ENCODE measurements at regions not wholly inside any gene's neighbourhood (a gene's known extent, or its start where the extent isn't known, plus 50 kb on each side); places are given as distances from the start of the nearest gene placed in this dataset.
"Not testable (repeated sequence)": the region's sequence is repeated elsewhere in the genome, so short reads cannot be mapped to it uniquely, and the experiment has no call there.

DNA sequence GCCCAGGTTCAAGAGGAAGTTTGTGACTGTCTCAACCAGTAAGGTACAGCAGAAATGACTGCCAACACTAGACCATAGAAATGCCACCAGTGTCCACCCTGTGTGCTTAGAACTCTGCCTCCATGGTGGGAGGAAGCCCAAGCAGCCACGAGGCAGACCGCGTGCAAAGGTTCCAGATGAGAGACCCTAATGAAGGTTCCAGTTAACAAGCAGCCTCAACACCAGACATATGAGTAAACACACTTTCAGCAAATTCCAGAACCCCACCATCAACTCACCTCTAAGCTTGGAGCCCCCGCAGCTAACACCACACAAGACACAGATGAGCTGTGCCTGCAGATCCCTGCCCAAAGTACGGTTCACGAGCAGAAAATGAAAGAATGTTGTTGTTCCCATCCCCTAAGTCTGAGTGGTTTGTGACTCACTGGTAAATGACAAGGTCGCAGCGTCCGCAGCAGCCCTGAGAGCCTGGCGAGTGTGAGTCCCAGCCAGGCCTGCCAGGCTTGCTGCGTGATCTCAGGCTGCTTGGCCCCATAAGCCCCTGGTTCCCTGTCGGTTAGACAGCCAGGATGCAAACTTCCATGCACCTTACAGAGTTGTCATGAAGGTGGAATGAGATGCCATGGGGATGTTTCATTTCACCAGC, 193.7 kb downstream of the C16orf95 start:
- no peak for DNase-seq

DNA sequence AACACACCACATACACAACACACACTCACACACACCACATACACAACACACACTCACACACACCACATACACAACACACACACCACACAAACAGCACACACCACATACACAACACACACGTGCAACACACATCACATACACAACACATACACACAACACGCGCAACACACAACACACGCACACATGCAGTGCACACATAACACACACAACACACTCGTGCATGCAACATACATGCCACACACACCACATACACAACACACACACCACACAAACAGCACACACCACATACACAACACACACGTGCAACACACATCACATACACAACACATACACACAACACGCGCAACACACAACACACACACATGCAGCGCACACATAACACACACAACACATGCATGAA, 192.8 kb downstream of the C16orf95 start:
- not testable (repeated sequence) for DNase-seq

DNA sequence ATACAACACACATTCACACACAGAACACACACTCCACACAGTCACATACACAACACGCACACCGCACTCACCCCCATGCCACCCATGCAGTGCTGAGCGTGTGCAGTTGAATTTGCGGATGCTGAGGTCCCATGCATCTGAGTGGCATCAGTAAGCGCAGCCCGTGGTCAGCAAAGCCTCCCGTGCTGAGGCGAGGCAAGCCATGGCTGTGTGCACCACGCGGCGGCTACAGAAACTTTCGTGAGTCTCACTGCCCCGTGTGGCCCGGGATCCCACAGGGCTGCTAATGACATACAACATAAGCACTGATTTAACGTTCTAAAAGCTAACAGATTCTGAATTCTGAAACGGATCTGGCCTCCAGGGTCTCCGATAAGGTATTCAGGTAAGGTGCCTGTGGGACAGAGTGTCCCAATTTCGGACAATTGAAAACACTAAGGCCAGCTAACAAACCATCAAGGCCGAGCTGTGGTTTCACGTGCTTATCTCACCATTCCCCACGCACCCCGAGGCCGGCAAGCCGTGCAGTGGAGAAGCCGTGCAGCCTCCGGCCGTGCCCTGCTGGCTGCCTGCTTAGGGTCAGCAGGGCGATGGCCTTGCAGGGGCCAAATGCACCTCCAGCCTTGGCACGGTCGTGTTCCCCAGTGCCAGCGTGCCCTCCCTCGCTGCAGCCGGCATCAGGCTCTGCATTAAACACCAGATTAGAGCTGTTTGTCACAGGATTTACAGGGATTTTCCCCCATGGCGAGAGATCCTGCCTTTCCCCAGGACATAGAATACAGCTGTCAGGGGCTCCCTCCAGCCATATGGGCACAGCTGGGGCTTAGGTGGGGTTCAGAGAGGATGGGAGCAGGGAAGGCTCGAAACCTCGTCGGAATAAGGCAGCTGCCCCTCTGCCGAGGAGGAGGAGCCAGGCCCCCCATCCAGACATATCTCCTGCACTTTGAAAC, 191.7 kb downstream of the C16orf95 start:
- no peak for DNase-seq

DNA sequence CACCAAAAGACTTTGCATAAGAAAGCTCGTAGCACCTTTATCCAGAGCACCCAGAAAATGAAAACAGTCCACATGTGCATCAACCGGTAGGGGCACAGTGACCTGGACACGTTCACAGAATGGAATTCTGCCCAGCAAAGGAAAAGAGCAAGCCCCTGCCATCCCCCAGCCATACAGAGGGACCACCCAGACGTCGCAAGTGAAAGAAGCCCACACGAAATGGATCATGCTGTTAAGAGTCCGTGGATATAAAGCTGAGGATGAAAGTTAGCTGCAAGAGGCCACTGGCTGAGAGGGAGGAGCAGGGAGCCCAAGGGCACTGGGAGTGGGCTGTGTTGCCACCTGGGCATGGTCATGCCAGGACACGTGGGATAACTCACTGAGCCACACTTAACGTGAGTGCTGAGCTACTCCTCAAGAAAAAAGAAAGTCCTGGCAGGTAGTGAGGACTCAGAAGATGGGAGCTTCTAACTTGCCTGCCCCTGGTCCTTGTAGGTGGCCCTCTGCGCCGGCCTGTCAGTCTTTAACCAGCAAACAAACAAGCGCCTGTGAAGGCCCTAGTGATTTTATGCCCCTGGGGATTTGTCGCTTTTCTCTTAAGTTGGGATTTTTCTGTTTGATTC, 190.7 kb downstream of the C16orf95 start:
- no peak for DNase-seq

DNA sequence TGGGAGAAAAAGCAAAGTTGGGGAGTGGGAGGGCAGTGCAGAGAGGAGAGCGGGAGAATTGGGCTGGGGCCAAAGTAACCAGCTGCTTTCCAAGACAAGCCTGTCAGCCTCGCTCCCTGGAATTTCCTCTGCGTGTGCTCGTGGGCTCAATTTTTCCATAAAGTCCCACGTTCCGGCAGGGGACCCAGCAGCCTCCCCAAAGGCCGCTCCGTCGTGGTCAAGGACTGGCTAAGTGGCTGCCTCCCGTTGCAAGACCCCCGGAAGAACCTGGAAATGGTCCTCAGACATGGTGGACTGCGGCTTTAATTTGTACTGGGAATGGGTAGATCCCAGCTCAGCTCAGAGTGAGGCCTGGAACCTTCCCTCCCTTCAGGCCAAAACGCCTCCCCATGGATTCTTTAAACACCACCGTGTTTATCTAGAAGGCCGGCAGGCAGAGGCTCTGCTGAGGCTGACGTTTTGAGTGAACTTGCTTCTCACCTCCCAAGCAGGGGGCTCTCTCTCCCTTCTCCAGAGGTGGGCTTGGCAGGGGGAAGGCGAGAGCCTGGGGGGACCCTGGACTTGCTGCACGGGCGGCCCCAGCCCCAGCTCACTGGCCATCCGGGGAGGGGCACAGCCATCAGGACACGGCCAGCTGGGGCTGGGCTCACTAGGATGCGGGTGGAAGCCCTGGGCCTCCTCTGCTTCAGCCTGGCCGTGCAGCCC, 190.0 kb downstream of the C16orf95 start:
- peak; percentile 4 for DNase-seq

DNA sequence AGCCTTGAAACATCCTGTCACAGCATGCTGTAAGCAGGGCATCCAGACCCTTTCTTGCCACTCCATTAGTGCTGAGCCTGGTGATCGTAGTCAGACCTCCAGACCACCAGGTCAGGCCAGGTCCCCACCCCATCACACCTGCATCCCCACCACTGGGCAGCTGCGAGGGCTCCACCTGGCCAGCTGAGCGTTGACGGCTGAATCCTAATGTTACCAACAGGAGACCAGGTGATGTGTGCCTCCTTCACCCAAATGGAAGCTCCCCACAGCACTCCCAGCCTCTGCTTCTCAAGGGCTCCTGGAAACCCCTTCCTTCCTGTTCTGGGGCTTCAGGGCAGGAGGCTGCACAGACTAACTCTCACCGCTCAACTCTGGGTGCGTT, 189.4 kb downstream of the C16orf95 start:
- no peak for DNase-seq

DNA sequence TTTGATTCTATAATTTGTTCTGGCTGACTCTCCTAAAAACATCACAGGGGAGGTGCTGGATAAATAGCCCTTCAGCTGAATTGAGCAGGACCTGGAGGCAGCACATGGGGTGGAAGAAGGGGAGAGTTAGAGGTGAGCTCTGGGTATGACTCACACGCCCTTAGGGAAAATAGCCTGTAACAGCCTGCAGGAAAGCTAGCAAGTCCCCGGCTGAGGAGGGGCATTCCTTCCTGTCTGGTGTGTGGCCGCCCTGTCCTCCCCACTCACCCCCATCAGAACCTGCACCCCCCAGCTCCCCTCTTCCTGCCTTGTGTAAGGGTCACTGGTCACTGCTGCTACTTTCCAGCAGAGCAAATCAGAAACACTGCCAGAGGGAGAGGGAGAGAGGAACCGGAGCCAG, 187.4 kb downstream of the C16orf95 start:
- DNase-seq = peak; percentile 60

DNA sequence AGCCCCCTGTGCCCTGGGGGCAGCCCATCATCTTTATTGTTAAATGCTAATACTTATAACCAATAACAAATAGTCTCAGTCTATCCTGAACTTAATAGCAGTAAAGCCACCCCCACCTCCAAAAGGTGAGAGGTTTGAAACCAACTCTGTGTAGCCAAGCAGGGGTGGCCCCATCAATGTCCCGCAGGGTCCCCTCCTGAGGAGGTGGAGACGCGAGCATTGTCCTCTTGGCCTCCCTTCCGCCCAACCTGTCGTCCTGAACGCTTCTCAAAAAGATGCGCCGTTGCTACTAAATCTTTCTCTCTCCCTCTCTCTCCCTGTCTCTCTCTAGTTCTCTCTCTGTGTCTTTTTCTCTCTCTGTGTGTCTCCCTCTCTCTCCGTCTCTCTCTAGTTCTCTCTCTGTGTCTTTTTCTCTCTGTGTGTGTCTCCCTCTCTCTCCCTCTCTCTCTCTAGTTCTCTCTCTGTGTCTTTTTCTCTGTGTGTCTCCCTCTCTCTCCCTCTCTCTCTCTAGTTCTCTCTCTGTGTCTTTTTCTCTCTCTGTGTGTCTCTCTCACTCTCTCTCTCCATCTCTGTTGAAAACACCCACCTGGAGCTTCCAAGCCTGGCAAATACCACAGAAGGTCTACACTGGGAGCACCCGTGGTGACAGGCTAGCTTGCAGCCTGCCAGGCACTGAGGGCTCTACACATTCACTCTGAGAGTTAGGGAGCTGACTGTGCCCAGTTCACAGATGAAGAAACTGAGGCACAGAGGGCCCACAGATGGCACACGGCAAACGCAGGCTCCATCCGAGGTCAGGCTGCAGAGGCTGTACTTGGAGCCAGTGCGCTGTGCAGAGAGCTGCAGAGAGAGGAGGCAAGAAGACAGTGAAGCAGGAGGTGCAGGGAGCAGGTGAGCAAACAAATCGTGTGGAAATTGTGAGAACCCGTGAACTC, 185.9 kb downstream of the C16orf95 start:
- DNase-seq = no peak

DNA sequence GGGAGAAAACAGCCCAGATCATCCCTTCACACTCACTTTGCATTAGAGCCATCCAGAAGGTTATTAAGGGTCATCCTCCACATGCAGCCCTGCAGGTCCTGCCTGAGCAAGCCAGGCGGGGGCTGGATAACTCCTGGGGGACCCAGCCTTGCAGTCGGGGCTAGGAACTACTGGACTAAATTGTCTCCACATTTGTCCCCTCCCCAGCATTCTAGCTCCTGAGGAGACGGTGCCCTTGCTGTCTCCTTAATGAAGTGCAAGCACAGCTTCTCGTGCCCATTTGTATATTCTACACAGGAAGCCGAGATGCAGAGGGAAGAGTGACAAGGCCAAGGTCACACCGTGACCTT, 185.2 kb downstream of the C16orf95 start:
- no peak for DNase-seq

DNA sequence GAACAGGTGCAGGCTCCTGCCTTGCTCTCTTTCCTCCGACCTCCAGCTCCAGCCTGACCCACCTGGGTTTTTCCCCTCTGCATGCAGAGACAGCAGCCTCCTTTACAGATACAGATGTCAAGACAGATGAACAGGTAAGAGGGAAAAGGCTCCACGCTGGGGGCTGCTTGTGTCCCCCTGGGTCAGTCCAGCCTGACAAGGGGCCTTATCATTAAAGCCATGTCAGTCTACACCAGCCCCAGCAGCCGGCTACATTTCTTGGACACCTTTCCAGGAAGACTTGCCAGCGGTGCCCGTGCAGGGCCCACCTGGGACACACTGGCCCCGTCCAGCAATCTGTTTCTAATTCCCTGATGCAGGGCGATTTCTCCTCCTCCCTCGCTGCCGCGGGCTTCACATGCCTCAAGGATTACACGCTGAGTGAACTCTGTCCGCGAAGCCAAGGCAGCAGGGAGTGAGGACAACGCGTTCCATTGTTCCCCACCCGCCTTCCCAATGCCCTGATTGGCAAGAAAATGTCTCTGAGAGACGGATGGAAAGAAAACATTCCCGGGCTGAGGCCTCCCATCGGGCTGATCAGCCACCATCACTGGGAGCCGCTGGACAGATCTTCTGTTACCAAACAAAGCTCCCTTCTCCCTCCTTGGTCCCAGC, 184.7 kb downstream of the C16orf95 start:
- DNase-seq = peak; percentile 62

DNA sequence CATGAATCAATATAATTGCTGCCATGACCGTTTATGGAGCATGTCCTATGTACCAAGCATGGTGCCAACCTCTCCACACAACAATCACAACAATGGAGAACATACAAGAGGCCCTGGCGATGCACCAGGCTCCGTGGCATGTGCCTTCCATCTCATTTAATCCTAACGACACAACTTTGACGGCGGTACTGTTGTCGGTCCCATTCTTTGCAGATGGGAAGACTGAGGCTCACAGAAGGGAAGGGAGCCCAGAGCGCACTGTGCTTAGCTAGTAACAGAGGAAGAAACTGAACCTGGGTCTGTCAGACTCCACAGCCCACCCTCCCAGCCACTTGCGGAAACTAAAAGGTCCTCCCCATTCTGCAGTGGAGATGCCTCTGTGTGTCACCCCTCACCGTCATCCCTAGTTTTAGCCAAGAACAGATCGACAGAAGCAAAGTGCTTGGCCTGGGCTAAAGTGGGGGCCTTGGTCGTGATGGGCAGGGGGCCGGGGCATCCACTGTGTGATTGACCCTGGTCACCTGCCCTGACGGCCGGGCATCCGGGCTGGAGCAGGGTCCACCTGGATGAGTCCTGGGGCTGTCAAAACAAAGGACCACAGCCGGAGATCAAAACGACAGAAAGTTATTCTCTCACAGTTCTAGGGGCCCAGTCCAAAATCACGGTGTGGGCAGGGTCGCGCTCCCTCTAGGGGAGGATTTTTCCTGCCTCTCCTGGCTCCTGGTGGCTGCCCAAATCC, 183.9 kb downstream of the C16orf95 start:
- DNase-seq = no peak

DNA sequence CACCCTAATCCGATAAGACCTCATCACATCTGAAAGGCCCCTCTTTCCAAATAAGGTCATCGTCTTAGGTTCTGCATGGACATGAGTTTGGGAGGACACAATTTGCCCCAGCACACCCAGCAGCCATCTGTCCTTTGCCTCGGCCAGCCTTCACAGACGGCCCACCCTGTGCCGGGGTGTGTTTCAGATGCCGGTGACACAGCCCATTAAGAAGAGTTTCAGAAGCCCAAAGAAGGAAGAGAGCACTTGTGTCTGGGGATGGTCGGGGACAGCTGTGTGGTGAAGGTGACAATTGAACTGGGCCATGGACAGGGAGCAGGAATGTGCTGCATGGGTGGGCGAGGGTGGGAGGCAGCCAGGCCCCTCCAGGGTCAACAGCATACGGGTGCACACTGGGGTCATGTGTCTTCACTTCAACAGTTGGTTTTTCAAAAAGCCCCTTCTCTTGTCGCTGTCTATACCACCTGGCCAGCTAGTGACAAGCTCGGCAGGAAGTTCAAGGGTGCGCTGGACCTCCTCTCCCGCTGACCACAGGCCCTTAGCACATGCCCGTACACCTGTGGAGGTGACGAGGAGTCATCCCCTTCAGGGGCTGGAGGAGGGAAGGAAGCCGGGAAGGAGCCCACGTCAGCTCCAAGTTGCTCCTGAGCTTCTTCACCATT, 183.1 kb downstream of the C16orf95 start:
- DNase-seq = no peak

DNA sequence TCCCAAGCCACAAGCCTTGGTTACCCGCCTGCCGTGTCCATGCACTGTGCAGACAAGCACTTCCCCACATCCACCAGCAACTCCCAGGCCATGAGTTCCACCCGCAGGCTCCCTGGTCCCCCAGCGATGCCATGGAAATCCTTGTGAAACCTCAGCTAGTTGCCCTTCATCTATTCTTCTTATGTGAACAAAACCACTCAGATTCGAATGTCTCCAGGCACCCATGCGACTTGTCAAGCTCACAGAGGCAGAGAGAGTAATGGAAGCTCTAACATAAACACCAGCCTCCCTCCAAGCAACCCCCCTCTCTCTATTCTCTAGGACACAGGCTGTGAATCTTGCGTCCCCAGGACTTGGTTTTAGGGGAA, 182.6 kb downstream of the C16orf95 start:
- DNase-seq = no peak

DNA sequence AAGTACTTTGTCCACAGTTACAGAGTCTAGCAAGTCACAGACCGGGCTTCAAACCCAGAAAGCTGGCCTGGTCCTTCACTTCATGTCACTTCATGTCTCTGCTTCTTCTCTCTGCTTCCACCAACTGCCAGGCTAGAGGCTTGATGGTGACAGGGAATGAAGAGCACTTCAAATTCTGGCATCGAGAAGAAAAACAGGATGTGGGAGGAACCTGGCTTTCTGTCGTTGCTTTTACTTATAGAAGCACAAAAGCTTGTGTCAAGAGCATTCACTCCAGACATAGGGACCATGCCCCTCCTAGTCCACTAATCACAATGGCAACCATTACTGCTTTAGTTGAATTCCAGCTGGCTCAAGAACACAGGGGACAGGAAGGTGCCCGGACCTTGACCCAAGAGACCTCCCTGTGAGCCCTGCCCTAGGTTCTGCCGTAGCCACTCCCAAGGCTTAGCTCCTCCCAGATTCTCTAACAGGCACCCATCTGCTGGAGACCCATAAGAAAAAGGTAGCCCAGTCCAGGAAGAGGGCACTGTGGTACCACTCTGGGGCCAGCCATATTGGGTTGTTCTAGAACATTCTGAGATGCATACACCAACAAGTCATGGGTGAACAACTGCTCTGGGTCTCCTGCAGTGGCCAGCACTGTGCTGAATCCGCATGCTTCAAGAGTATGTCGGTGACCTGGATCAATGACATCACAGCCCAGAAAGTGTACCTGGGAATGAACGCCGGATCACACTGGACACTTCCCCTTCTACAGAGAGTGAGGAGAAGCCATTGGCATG, 181.8 kb downstream of the C16orf95 start:
- DNase-seq = no peak

DNA sequence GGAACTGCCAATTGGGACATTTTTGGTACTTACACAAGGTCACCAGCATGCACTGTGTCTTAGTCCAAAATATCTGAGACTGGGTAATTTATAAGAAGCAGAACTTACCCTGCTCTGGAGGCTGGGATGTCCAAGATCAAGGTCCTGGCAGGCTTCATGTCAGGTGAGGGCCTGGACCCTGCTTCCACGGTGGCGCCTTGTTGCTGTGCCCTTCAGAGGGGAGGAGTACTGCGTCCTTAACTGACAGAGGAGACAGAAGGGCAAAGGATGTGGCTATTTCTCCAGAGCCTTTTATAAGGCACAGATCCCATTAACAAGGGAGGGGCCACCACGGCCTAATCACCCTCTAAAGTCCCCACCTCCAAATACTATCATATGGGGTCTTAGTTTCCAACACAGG, 178.9 kb downstream of the C16orf95 start:
- no peak for DNase-seq

DNA sequence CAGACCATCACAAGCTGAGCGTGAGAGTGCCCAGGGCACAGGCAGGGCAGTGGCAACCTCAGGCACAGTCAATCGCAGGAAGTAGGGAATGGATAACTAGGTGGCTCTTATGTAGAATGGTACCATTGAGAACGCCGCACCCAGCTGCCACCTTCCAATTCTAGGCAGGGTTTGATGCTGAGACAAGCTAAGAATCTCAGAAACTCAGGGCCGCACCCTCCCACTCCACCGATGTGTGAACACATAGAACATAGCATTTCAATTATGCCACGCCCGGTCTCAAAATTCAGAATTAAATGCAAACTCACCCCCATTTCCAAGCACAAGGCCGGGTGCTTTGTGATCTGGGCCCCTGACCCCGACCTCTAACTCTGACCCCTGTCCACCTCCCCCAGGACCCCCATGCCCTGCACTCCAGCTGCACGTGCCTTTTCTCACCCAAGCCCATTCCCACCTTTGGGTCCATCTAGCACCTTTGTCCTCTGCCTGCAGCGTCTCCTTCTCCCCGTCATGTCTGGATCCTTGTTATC, 178.4 kb downstream of the C16orf95 start:
- no peak for DNase-seq

DNA sequence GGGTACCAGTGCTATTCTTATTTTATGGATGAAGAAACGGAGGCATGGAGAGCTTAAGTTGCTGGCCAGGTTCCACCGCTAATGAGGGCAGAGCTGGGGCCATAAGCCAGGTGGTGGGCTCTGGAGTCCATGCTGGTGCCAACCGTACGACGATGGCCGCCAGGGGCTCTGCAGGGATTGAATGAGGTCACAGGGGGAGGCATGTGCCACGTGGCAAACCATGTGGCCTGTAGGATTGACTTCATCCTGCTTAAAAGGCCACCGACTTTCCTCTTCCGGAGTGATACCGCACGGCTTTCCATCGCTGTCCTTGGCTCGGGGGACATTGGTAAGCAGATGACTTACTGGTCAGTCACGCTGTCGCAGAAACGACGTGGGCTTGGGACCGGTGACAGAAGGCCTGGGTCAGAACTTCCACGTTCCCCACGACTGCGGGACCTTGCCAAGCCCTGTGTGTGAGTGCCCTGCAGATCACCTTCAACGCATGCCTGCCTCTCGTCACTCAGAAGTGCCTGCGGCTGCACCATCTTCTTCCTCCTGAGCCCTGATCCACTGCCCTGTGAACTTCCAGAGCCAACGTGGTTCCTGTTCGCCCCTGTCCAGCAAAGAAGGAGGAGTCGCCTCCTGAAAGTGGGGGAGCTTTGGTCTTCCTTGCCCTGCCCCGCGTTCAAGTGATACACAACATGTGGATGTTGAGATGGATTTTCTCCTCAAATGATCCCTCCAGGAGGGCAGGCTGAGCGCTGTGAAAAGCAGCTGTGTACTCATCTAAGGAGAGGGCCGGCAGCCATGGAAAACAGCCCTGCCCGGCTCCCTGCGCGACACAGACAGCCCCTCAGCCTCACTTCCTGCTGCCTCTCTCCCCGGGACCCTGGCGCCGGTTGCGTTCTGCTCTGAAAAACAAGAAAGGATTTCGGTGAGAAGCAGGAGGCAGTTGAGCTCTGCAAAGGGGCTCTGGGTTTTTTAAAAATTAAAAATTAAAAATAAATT, 176.7 kb downstream of the C16orf95 start:
- DNase-seq = no peak

DNA sequence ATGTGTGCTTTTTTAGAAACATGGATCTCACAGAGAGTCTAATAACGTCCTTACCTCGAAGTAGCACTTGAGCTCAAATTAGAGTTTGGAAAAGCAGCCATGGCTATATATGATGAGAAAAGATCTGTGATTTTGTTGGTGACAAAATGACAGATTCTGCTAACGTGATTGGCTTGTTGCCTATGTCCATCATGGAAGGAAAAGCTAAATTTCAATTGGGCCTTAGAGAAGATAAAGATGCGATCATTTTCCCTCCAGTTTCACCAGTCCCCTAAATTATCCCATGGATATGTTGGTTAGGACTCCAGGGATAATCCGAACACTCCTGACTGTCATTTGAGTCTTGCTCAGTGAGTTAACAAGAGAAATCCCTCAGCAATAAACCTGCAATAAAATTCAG, 175.8 kb downstream of the C16orf95 start:
- DNase-seq = no peak

Measured in amniotic stem cell (primary cell).